ENCODE measurements at regions not wholly inside any gene's neighbourhood (a gene's known extent, or its start where the extent isn't known, plus 50 kb on each side); places are given as distances from the start of the nearest gene placed in this dataset.

GRCh38 chr7:45415265-45415664, 158.9 kb upstream of the ADCY1 start:
- FAIRE-seq (no peak), ATAC-seq (no peak), DNase-seq (ENCODE audit: low read depth, low spot score) (no peak)
- Histone ChIP-seq H4K20me1 (ENCODE audit: control insufficient read depth, insufficient read depth) (no peaks in the 10 kb centered on the region), H3K9ac (ENCODE audit: control insufficient read depth, insufficient read depth, low read length) (no peak overlapping the region), H3K9me3 (replicated peaks; ENCODE audit: control insufficient read depth, insufficient read depth, low read length) (no peaks in the 10 kb centered on the region; the same call in 2 of the 3 replicates), H3K27ac (ENCODE audit: control insufficient read depth, insufficient read depth) (no peak overlapping the region), H3K4me3 (no peak overlapping the region), H3K4me1 (ENCODE audit: control insufficient read depth, insufficient read depth, low read length) (no peaks in the 10 kb centered on the region), H3K27me3 (replicated peaks in 1 of 2; ENCODE audit: control insufficient read depth in 2 of 2, insufficient read depth in 2 of 2, low read length in 1 of 2) (no peaks in the 10 kb centered on the region), H3K4me2 (ENCODE audit: control insufficient read depth, insufficient read depth) (no peak overlapping the region), H3K36me3 (ENCODE audit: control insufficient read depth in 2 of 2, insufficient read depth in 2 of 2, low read length in 1 of 2) (no peaks in the 10 kb centered on the region), H3K79me2 (ENCODE audit: control insufficient read depth, insufficient read depth, low read length) (no peaks in the 10 kb centered on the region), H2AFZ (ENCODE audit: control insufficient read depth, low read depth, low read length) (no peak overlapping the region)
- 56% methylated on average over 2 of the region's 2 CpGs for WGBS (ENCODE audit: insufficient coverage, insufficient replicate concordance, low lambda C conversion rate, missing lambda C conversion rate)
- SMC1A ChIA-PET (ENCODE audit: uncharacterized antibody, unreplicated experiment) = no interaction called here
- RAD21 ChIA-PET (ENCODE audit: unreplicated experiment) = no interaction called here
- in situ Hi-C loops (cut with MboI) = no loop called here
- BruUV-seq (replicated peaks) = no TSS peak
- POLR2A ChIA-PET = no interaction called here
- CTCF ChIA-PET = no interaction called here
- TF ChIP-seq SMAD1 (IDR thresholded peaks at IDR 0.05; ENCODE audit: low read depth, partially characterized antibody) = no peak
- no peak for TF ChIP-seq PML (IDR thresholded peaks at IDR 0.05; ENCODE audit: low read length)
- no peak for TF ChIP-seq BCL3 (IDR thresholded peaks at IDR 0.05; ENCODE audit: borderline replicate concordance, insufficient read depth, low read depth, low read length, poor library complexity, severe bottlenecking)
- no peak for TF ChIP-seq YY1 (IDR thresholded peaks at IDR 0.05; ENCODE audit: low read depth, low read length)
- TF ChIP-seq PAX8 (IDR thresholded peaks at IDR 0.05) = no peak
- no peak for TF ChIP-seq BACH1 (IDR thresholded peaks at IDR 0.05; ENCODE audit: borderline replicate concordance)
- no peak for TF ChIP-seq JUNB (IDR thresholded peaks at IDR 0.05)
- intact Hi-C loops (cut with micrococcal nuclease; ENCODE audit: unreplicated experiment) = no loop called here

- Histone ChIP-seq H3K79me2 (ENCODE audit: control insufficient read depth, insufficient read depth, low read length) (no peaks in the 10 kb centered on the region), H4K20me1 (ENCODE audit: control insufficient read depth, insufficient read depth) (no peaks in the 10 kb centered on the region), H3K4me2 (ENCODE audit: control insufficient read depth, insufficient read depth) (no peak overlapping the region), H3K27me3 (replicated peaks in 1 of 2; ENCODE audit: control insufficient read depth in 2 of 2, insufficient read depth in 2 of 2, low read length in 1 of 2) (no peaks in the 10 kb centered on the region), H3K36me3 (ENCODE audit: control insufficient read depth in 2 of 2, insufficient read depth in 2 of 2, low read length in 1 of 2) (no peaks in the 10 kb centered on the region), H3K4me3 (no peak overlapping the region), H3K9ac (ENCODE audit: control insufficient read depth, insufficient read depth, low read length) (no peak overlapping the region), H3K9me3 (replicated peaks; ENCODE audit: control insufficient read depth, insufficient read depth, low read length) (no peaks in the 10 kb centered on the region; the same call in 2 of the 3 replicates), H3K27ac (ENCODE audit: control insufficient read depth, insufficient read depth) (no peak overlapping the region), H3K4me1 (ENCODE audit: control insufficient read depth, insufficient read depth, low read length) (no peaks in the 10 kb centered on the region), H2AFZ (ENCODE audit: control insufficient read depth, low read depth, low read length) (no peak overlapping the region)
- 0 out of 3 replicates have a peak, but pooled peaks have one; percentile 41 for ATAC-seq
- ChIA-PET RAD21 (ENCODE audit: unreplicated experiment) (no interaction called here), SMC1A (ENCODE audit: uncharacterized antibody, unreplicated experiment) (interaction anchor here (0.5 to 0.7 kb wide), 2 partner anchors 229 to 261 kb away, joined by 3 read pairs; no protein-coding TSS in a partner anchor), POLR2A (no interaction called here), CTCF (no interaction called here)
- no TSS peak for BruUV-seq (replicated peaks)
- no peak for DNase-seq (ENCODE audit: low read depth, low spot score)
- intact Hi-C loops (cut with micrococcal nuclease; ENCODE audit: unreplicated experiment) = no loop called here
- in situ Hi-C loops (cut with MboI) = no loop called here
- WGBS (ENCODE audit: insufficient coverage, insufficient replicate concordance, low lambda C conversion rate, missing lambda C conversion rate) = 40% methylated on average over 1 of the region's 1 CpG
- no peak for FAIRE-seq
- TF ChIP-seq TBL1XR1 (IDR thresholded peaks at IDR 0.05; ENCODE audit: low read depth, low read length) = no peak
Observed at GRCh38 chr7:45416846-45417245, 157.3 kb upstream of the ADCY1 start.

All from GM12878 (cell line).